ENCODE measurements at regions not wholly inside any gene's neighbourhood (a gene's known extent, or its start where the extent isn't known, plus 50 kb on each side); places are given as distances from the start of the nearest gene placed in this dataset.

GRCh38 chr5:28927559-28928326 is 1889.4 kb upstream of the CDH9 start:
- Histone ChIP-seq H3K36me3 (replicated peaks in 1 of 2; ENCODE audit: insufficient read depth in 1 of 2, low read depth in 2 of 2) (no peaks in the 10 kb centered on the region), H3K27ac (no peak overlapping the region), H3K4me1 (no peaks in the 10 kb centered on the region), H3K4me3 (no peak overlapping the region), H3K9me3 (no peaks in the 10 kb centered on the region), H3K27me3 (no peaks in the 10 kb centered on the region)
- no peak for TF ChIP-seq CTCF (IDR thresholded peaks at IDR 0.05)
- no peak for TF ChIP-seq POLR2A (IDR thresholded peaks at IDR 0.05)
- no peak for ATAC-seq
- 25 to 47% methylated on average over 27 to 58 of the region's 71 CpGs for WGBS, 2 donors
- no peak for DNase-seq
- intact Hi-C loops (cut with DNase I), result no loop called here

- ATAC-seq (no peak), DNase-seq (no peak)
- WGBS, 2 donors, result 82 to 83% methylated on average over 17 of the region's 17 CpGs
- Histone ChIP-seq H3K4me1 (no peaks in the 10 kb centered on the region), H3K27me3 (no peaks in the 10 kb centered on the region), H3K36me3 (replicated peaks in 1 of 2; ENCODE audit: insufficient read depth in 1 of 2, low read depth in 2 of 2) (no peaks in the 10 kb centered on the region), H3K4me3 (no peak overlapping the region), H3K9me3 (no peaks in the 10 kb centered on the region), H3K27ac (no peak overlapping the region)
- TF ChIP-seq POLR2A (IDR thresholded peaks at IDR 0.05) (no peak), CTCF (IDR thresholded peaks at IDR 0.05) (no peak)
- intact Hi-C loops (cut with DNase I), result no loop called here
Measured at GRCh38 chr5:28926422-28926821, 1888.0 kb upstream of the CDH9 start.

GRCh38 chr5:28917631-28918030 is 1879.2 kb upstream of the CDH9 start:
- Histone ChIP-seq H3K27me3 (no peaks in the 10 kb centered on the region), H3K4me1 (no peaks in the 10 kb centered on the region), H3K4me3 (no peak overlapping the region), H3K9me3 (no peaks in the 10 kb centered on the region), H3K27ac (no peak overlapping the region), H3K36me3 (replicated peaks in 1 of 2; ENCODE audit: insufficient read depth in 1 of 2, low read depth in 2 of 2) (no peaks in the 10 kb centered on the region)
- TF ChIP-seq CTCF (IDR thresholded peaks at IDR 0.05) (no peak), POLR2A (IDR thresholded peaks at IDR 0.05) (no peak)
- no peak for ATAC-seq
- WGBS, 2 donors, result 65 to 77% methylated on average over 2 of the region's 2 CpGs
- intact Hi-C loops (cut with DNase I), result no loop called here
- no peak for DNase-seq

GRCh38 chr5:28914297-28914696 is 1875.9 kb upstream of the CDH9 start:
- ATAC-seq, result no peak
- no peak overlapping the region for H3K4me3 ChIP-seq
- intact Hi-C loops (cut with DNase I), result no loop called here
- H3K27me3 ChIP-seq, result no peaks in the 10 kb centered on the region
- TF ChIP-seq CTCF (IDR thresholded peaks at IDR 0.05) (no peak), POLR2A (IDR thresholded peaks at IDR 0.05) (no peak)
- H3K27ac ChIP-seq, result no peak overlapping the region
- 36 to 39% methylated on average over 2 of the region's 2 CpGs for WGBS, 2 donors
- no peak for DNase-seq
- no peaks in the 10 kb centered on the region for H3K9me3 ChIP-seq
- H3K36me3 ChIP-seq (replicated peaks in 1 of 2; ENCODE audit: insufficient read depth in 1 of 2, low read depth in 2 of 2), result no peaks in the 10 kb centered on the region
- no peaks in the 10 kb centered on the region for H3K4me1 ChIP-seq

- DNase-seq (no peak), ATAC-seq (no peak)
- no peaks in the 10 kb centered on the region for H3K9me3 ChIP-seq
- no peak overlapping the region for H3K27ac ChIP-seq
- TF ChIP-seq CTCF (IDR thresholded peaks at IDR 0.05) (no peak), POLR2A (IDR thresholded peaks at IDR 0.05) (no peak)
- H3K4me3 ChIP-seq, result no peak overlapping the region
- no peaks in the 10 kb centered on the region for H3K4me1 ChIP-seq
- H3K27me3 ChIP-seq, result no peaks in the 10 kb centered on the region
- no peaks in the 10 kb centered on the region for H3K36me3 ChIP-seq (replicated peaks in 1 of 2; ENCODE audit: insufficient read depth in 1 of 2, low read depth in 2 of 2)
- intact Hi-C loops (cut with DNase I), result no loop called here
Measured at GRCh38 chr5:28903643-28904042, 1865.3 kb upstream of the CDH9 start.

Measured in body of pancreas (tissue), 4 donors.